AG10803 (cell line): ENCODE measurements at regions not wholly inside any gene's neighbourhood (a gene's known extent, or its start where the extent isn't known, plus 50 kb on each side); places are given as distances from the start of the nearest gene placed in this dataset.
"Not testable (repeated sequence)": the region's sequence is repeated elsewhere in the genome, so short reads cannot be mapped to it uniquely, and the experiment has no call there.

Experiments used
- DNase-seq: peaks from one replicate; pipeline ENCODE4 v3.0.0; 2010; ENCODE audit warnings: low read depth
- H3K4me3 ChIP-seq: 2 replicates; pipeline ENCODE4 v1.5.1; 2011; ENCODE audit warnings: mild to moderate bottlenecking, low read length, control low read depth
- TF ChIP-seq, protein P1 (sequence below): conservative IDR thresholded peaks from 2 replicates; pipeline ENCODE4 v1.5.1; 2011; ENCODE audit warnings: mild to moderate bottlenecking, low read length, control low read depth, inconsistent platforms

GRCh38 chr13:104949840-104950740, 1585.4 kb downstream of the EFNB2 start:
- H3K4me3 ChIP-seq: no peak overlapping the region
- DNase-seq: no peak
- TF ChIP-seq, protein P1, sequence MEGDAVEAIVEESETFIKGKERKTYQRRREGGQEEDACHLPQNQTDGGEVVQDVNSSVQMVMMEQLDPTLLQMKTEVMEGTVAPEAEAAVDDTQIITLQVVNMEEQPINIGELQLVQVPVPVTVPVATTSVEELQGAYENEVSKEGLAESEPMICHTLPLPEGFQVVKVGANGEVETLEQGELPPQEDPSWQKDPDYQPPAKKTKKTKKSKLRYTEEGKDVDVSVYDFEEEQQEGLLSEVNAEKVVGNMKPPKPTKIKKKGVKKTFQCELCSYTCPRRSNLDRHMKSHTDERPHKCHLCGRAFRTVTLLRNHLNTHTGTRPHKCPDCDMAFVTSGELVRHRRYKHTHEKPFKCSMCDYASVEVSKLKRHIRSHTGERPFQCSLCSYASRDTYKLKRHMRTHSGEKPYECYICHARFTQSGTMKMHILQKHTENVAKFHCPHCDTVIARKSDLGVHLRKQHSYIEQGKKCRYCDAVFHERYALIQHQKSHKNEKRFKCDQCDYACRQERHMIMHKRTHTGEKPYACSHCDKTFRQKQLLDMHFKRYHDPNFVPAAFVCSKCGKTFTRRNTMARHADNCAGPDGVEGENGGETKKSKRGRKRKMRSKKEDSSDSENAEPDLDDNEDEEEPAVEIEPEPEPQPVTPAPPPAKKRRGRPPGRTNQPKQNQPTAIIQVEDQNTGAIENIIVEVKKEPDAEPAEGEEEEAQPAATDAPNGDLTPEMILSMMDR: no peak

GRCh38 chr13:104944176-104944575, 1591.3 kb downstream of the EFNB2 start:
- H3K4me3 ChIP-seq: no peak overlapping the region
- DNase-seq: no peak
- TF ChIP-seq, protein P1: no peak

DNA sequence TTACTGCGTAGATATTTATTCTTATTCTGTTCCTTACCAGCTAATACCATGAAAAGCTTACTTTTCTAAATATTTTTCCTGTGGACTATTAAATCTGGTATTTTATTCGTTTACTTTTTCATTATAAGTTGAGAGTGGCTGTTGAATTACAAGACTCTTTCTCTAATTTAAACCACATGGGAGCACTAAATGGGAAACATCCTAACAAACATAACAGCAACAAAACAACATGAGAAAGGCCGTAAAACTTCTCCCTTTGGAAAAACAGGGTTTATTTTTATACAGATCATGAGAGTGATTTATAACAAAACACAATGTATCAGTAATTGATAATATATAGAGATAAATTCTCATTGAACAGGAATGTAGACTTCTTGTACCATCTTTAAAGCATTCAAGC, 1592.1 kb downstream of the EFNB2 start:
- TF ChIP-seq, protein P1: no peak
- H3K4me3 ChIP-seq: no peak overlapping the region
- no peak for DNase-seq

DNA sequence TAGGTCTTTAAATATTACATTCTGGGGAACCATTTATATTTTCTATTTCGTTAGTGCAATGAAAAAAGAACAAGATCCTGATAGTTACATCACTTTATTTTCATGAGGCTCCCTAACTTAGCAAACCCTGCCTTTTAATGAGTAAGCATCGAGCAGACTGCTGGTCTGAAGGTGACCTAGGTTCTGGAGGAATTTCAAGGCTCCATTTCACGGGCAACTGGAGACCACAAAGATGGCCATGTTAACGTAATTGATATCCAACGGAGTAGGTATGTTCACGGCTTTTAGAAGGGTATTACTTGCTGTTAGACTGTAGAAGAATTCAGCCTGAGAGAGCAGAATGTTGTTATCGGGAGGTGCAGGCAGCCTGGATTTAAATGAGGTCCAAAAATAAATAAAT, 1597.6 kb downstream of the EFNB2 start:
- DNase-seq: no peak
- TF ChIP-seq, protein P1: no peak
- H3K4me3 ChIP-seq: no peak overlapping the region

- TF ChIP-seq, protein P1: no peak
- DNase-seq: no peak
Measured at GRCh38 chr13:104936304-104936703, 1599.2 kb downstream of the EFNB2 start.

DNA sequence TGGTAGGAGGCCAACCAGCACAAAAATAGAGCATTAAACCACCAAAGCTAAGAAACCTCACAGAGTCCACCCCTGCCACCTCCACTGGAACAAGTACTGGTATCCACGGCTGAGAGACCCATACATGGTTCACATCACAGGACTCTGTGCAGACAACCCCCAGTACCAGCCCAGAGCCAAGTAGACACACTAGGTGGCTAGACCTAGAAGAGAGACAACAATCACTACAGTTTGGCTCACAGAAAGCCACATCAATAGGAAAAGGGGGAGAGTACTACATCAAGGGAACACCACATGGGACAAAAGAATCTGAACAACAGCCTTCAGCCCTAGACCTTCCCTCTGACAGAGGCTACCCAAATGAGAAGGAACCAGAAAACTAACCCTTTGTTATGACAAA, 1614.9 kb downstream of the EFNB2 start:
- not testable (repeated sequence) for H3K4me3 ChIP-seq, DNase-seq

More at GRCh38 chr13:104936304-104936703, 1599.2 kb downstream of the EFNB2 start:
- H3K4me3 ChIP-seq: no peak overlapping the region

GRCh38 chr13:104920091-104920490, 1615.4 kb downstream of the EFNB2 start:
- H3K4me3 ChIP-seq: no peak overlapping the region
- TF ChIP-seq, protein P1: no peak
- no peak for DNase-seq
